K562 (cell line): ENCODE measurements at regions not wholly inside any gene's neighbourhood (a gene's known extent, or its start where the extent isn't known, plus 50 kb on each side); places are given as distances from the start of the nearest gene placed in this dataset.

ENCODE experiments used
- ATAC-seq: fragments of 200-7000 bp; cut with Tn5 transposase; 3 replicates; pipeline ENCODE4 v1.9.1; 2020; ENCODE audit warnings: moderate library complexity
- BruUV-seq: library from RNA; stranded (reverse); fragments of 400-500 nt; replicated peaks from 2 replicates; lab custom pipeline; 2021; lab: Mats Ljungman, UMichigan
- CTCF ChIA-PET: fragments of 300-600 bp; formaldehyde crosslinking; extraction: SDS; loops from one replicate; lab custom pipeline; 2021; ENCODE audit warnings: low intra/inter-chr PET ratio; lab: Yijun Ruan, JAX
- POLR2A ChIA-PET: fragments of 300-600, 350-650 bp; sonication (Branson Sonifier 250); formaldehyde crosslinking; extraction: SDS; loops from one replicate; lab custom pipeline; 2021; ENCODE audit warnings: antibody characterized with exemption, inconsistent platforms; lab: Yijun Ruan, JAX
- DNase-seq, 4 experiments: peaks; one replicate each; pipeline versions ENCODE4 v3.0.0 to v3.0.0-alpha.2; 2011 to 2018; ENCODE audit warnings: low spot score in 3 of 4, mixed read lengths in 3 of 4; ENCODE audit errors: extremely low read depth in 1 of 4
- FAIRE-seq: peaks from 2 replicates; lab custom pipeline; 2011; peaks lifted over from hg19 to GRCh38; lab: Jason Lieb, UNC
- H2AFZ ChIP-seq: 2 replicates; pipeline ENCODE4 v1.6.0; 2011; ENCODE audit warnings: low read depth, low read length, control low read depth, inconsistent platforms
- H3K27ac ChIP-seq: fragments of 200-600 bp; 3 replicates; pipeline ENCODE4 v1.8.0; 2011; ENCODE audit warnings: low read depth, mild to moderate bottlenecking, control low read depth, inconsistent platforms, low read length, moderate library complexity, mixed read lengths; ENCODE audit errors: extremely low read depth
- H3K27me3 ChIP-seq, 2 experiments: fragments of 300-600 bp in 1 of 2; 2 replicates in 1 of 2; 3 replicates in 1 of 2; pipeline versions ENCODE4 v1.6.0 to v1.8.0; 2011; ENCODE audit warnings: inconsistent platforms in 2 of 2, low read length in 2 of 2, mild to moderate bottlenecking in 1 of 2, mixed read lengths in 1 of 2, moderate library complexity in 1 of 2; ENCODE audit not compliant: control insufficient read depth in 2 of 2, insufficient read depth in 2 of 2
- H3K36me3 ChIP-seq: fragments of 300-600 bp; 3 replicates; pipeline ENCODE4 v1.8.0; 2011; ENCODE audit warnings: mild to moderate bottlenecking, low read length, inconsistent platforms; ENCODE audit not compliant: control insufficient read depth, insufficient read depth
- H3K4me1 ChIP-seq, 2 experiments: fragments of 200-600 bp in 1 of 2; replicated peaks in 1 of 2; 2 replicates in 1 of 2; 3 replicates in 1 of 2; pipeline versions ENCODE4 v1.5.1 to v1.8.0; 2011; ENCODE audit warnings: inconsistent platforms in 2 of 2, low read length in 2 of 2, mild to moderate bottlenecking in 1 of 2, mixed read lengths in 1 of 2, moderate library complexity in 1 of 2; ENCODE audit not compliant: control insufficient read depth in 2 of 2, insufficient read depth in 2 of 2
- H3K4me2 ChIP-seq: 2 replicates; pipeline ENCODE4 v1.6.1; 2011; ENCODE audit warnings: low read length, control low read depth, inconsistent platforms, mixed read lengths; ENCODE audit not compliant: insufficient read depth
- H3K4me3 ChIP-seq: fragments of 200-600 bp; sonication (generic), shearing (Covaris generic); 2 replicates; pipeline ENCODE4 v1.5.1; 2016; ENCODE audit warnings: control low read depth, inconsistent platforms
- H3K79me2 ChIP-seq: fragments of 200-600 bp; 3 replicates; pipeline ENCODE4 v1.8.0; 2011; ENCODE audit warnings: low read length, inconsistent platforms; ENCODE audit not compliant: control insufficient read depth, insufficient read depth
- H3K9ac ChIP-seq, 2 experiments: 2 replicates each; pipeline versions ENCODE4 v1.6.0 to v1.6.1; 2011; ENCODE audit warnings: low read depth in 2 of 2, low read length in 2 of 2, control low read depth in 1 of 2, inconsistent platforms in 1 of 2, mild to moderate bottlenecking in 1 of 2, mixed read lengths in 1 of 2; ENCODE audit not compliant: insufficient read depth in 1 of 2
- H3K9me1 ChIP-seq: one replicate; pipeline ENCODE4 v1.6.0; 2011; ENCODE audit warnings: inconsistent platforms, mild to moderate bottlenecking, low read length, moderate library complexity; ENCODE audit not compliant: control insufficient read depth, insufficient read depth
- H3K9me3 ChIP-seq: replicated peaks from 2 replicates; pipeline ENCODE4 v1.5.1; 2011; ENCODE audit warnings: low read depth, low read length, inconsistent platforms; ENCODE audit not compliant: control insufficient read depth, insufficient read depth
- H4K20me1 ChIP-seq: replicated peaks from 2 replicates; pipeline ENCODE4 v1.6.1; 2011; ENCODE audit warnings: low read length, inconsistent platforms, mixed read lengths; ENCODE audit not compliant: control insufficient read depth, insufficient read depth
- ADNP ChIP-seq: fragments of 200-800 bp; sonication (Bioruptor generic); IDR thresholded peaks from 2 replicates; pipeline ENCODE4 v1.6.1; 2016; ENCODE audit warnings: missing genetic modification characterization, missing compliant biosample characterization
- ATF2 ChIP-seq: sonication (generic); formaldehyde crosslinking; IDR thresholded peaks from 2 replicates; pipeline ENCODE4 v1.8.1; 2022; ENCODE audit warnings: missing genetic modification reagents
- BHLHE40 ChIP-seq: IDR thresholded peaks from 2 replicates; pipeline ENCODE4 v1.6.1; 2011; ENCODE audit warnings: low read length, improper control_type of control experiment
- CBFB ChIP-seq: sonication (generic); formaldehyde crosslinking; IDR thresholded peaks from 2 replicates; pipeline ENCODE4 v1.4.0; 2020; ENCODE audit warnings: mild to moderate bottlenecking, missing genetic modification reagents
- ETS1 ChIP-seq: conservative IDR thresholded peaks from 2 replicates; pipeline ENCODE4 v1.6.1; 2011; ENCODE audit warnings: low read depth, mild to moderate bottlenecking, low read length; ENCODE audit not compliant: control insufficient read depth
- FOXK1 ChIP-seq: sonication (generic); formaldehyde crosslinking; IDR thresholded peaks from 2 replicates; pipeline ENCODE4 v1.8.0; 2022; ENCODE audit warnings: missing genetic modification reagents, mild to moderate bottlenecking, borderline replicate concordance
- FOXP1 ChIP-seq: sonication (generic); formaldehyde crosslinking; IDR thresholded peaks from 2 replicates; pipeline ENCODE4 v1.8.0; 2022; ENCODE audit warnings: mild to moderate bottlenecking, missing genetic modification reagents
- HNRNPUL1 ChIP-seq: fragments of 200-400 bp; formaldehyde crosslinking; IDR thresholded peaks from 2 replicates; pipeline ENCODE4 v1.6.1; 2017; ENCODE audit warnings: low read length
- KLF6 ChIP-seq: fragments of 250-450 bp; sonication (Bioruptor Pico); IDR thresholded peaks from 2 replicates; pipeline ENCODE4 v1.4.0; 2020; ENCODE audit warnings: mild to moderate bottlenecking, moderate library complexity, borderline replicate concordance
- MTA3 ChIP-seq: fragments of 450-650 bp; formaldehyde crosslinking; IDR thresholded peaks from 2 replicates; pipeline ENCODE4 v1.6.1; 2017; ENCODE audit warnings: mild to moderate bottlenecking, borderline replicate concordance
- NFIX ChIP-seq: fragments of 250-450 bp; sonication (Bioruptor Pico); IDR thresholded peaks from 2 replicates; pipeline ENCODE4 v1.4.0; 2020; ENCODE audit warnings: low read depth, mild to moderate bottlenecking, moderate library complexity
- NR2F6 ChIP-seq: fragments of 450-650 bp; formaldehyde crosslinking; IDR thresholded peaks from 2 replicates; pipeline ENCODE4 v1.4.0; 2020; ENCODE audit warnings: mild to moderate bottlenecking
- POLR2AphosphoS2 ChIP-seq: IDR thresholded peaks from 2 replicates; pipeline ENCODE4 v1.6.1; 2012; ENCODE audit warnings: low read length, improper control_type of control experiment
- RUNX1 ChIP-seq: sonication (generic); IDR thresholded peaks from 2 replicates; pipeline ENCODE4 v1.6.1; 2016; ENCODE audit warnings: antibody characterized with exemption, low read depth
- SREBF1 ChIP-seq: fragments of 150-350 bp; IDR thresholded peaks from 2 replicates; pipeline ENCODE4 v1.6.1; 2014; ENCODE audit warnings: antibody characterized with exemption, low read depth, low read length, borderline replicate concordance
- SREBF2 ChIP-seq: sonication (generic); formaldehyde crosslinking; IDR thresholded peaks from 2 replicates; pipeline ENCODE4 v1.4.0; 2020; ENCODE audit warnings: mild to moderate bottlenecking, missing genetic modification reagents
- ZC3H8 ChIP-seq: fragments of 450-650 bp; IDR thresholded peaks from 2 replicates; pipeline ENCODE4 v1.6.1; 2017
- ZFX ChIP-seq: sonication (generic); formaldehyde crosslinking; IDR thresholded peaks from 2 replicates; pipeline ENCODE4 v1.8.0; 2022; ENCODE audit warnings: mild to moderate bottlenecking, missing genetic modification reagents, moderate library complexity
- ZNF24 ChIP-seq: fragments of 450-650 bp; IDR thresholded peaks from 2 replicates; pipeline ENCODE4 v1.6.1; 2016
- ZNF3 ChIP-seq: fragments of 250-450 bp; sonication (Bioruptor Pico); IDR thresholded peaks from 2 replicates; pipeline ENCODE4 v1.5.0; 2021; ENCODE audit warnings: mild to moderate bottlenecking, moderate library complexity
- ZNF395 ChIP-seq: fragments of 200-800 bp; sonication (Bioruptor generic); IDR thresholded peaks from 2 replicates; pipeline ENCODE4 v1.6.1; 2017; ENCODE audit warnings: missing genetic modification characterization, missing compliant biosample characterization
- ZNF695 ChIP-seq: fragments of 450-650 bp; formaldehyde crosslinking; IDR thresholded peaks from 2 replicates; pipeline ENCODE4 v1.4.0; 2020; ENCODE audit warnings: mild to moderate bottlenecking, moderate library complexity
- WGBS: fragments of 100-300 bp; shearing (Covaris generic); methylation state at CpG from one replicate; pipeline ENCODE4 v1.1.6; 2016; ENCODE audit warnings: low coverage, mixed read lengths; ENCODE audit not compliant: insufficient coverage; ENCODE audit errors: missing lambda C conversion rate; 5-methylcytosine and 5-hydroxymethylcytosine counted together
- in situ Hi-C: fragments of 300-500 bp; cut with MboI; formaldehyde crosslinking; loops from 4 replicates; pipeline ENCODE4 v1.15.0; 2018; ENCODE audit warnings: inconsistent platforms, mixed read lengths
- intact Hi-C: fragments of 100-400 bp; cut with micrococcal nuclease; formaldehyde crosslinking; loops from 2 replicates; pipeline ENCODE4 v1.14.2; 2022

GRCh38 chr16:86129541-86129940 lies 230.6 kb downstream of the IRF8 start (continued):
- TF ChIP-seq ADNP (tag) (no peak), ZNF395 (CRISPR knock-in tag) (no peak), RUNX1 (no peak), ETS1 (no peak), KLF6 (CRISPR knock-in tag) (no peak), POLR2AphosphoS2 (no peak), BHLHE40 (no peak)

GRCh38 chr16:86133377-86133776 lies 234.4 kb downstream of the IRF8 start:
- ChIA-PET CTCF (no interaction called here), POLR2A (interaction anchor here (0.6 kb wide), 1 partner anchor 61 kb away, joined by 3 read pairs; no protein-coding TSS in a partner anchor)
- H3K9me1 ChIP-seq = no peaks in the 10 kb centered on the region
- H3K4me1 ChIP-seq = no peaks in the 10 kb centered on the region
- H3K4me3 ChIP-seq = no peak overlapping the region
- H3K4me2 ChIP-seq = no peak overlapping the region
- no peak for ATAC-seq
- H3K36me3 ChIP-seq = no peaks in the 10 kb centered on the region
- no TSS peak for BruUV-seq
- H3K9me3 ChIP-seq = no peaks in the 10 kb centered on the region
- no peak for DNase-seq
- no peak for FAIRE-seq
- no peaks in the 10 kb centered on the region for H3K79me2 ChIP-seq
- intact Hi-C loops = no loop called here
- peaks cover 4 to 29% of the 10 kb centered on the region in 2 experiments; a peak in 2 of 5 replicates for H3K27me3 ChIP-seq
- no peak overlapping the region for H2AFZ ChIP-seq
- H4K20me1 ChIP-seq = no peaks in the 10 kb centered on the region
- H3K27ac ChIP-seq = no peak overlapping the region
- no peak overlapping the region for H3K9ac ChIP-seq
- in situ Hi-C loops = no loop called here
- 2% methylated on average over 7 of the region's 7 CpGs for WGBS
- TF ChIP-seq HNRNPUL1 (no peak), SREBF2 (CRISPR knock-in tag) (no peak), FOXK1 (no peak), ZNF695 (CRISPR knock-in tag) (no peak), NR2F6 (CRISPR knock-in tag) (no peak), ZC3H8 (no peak), SREBF1 (no peak), ZFX (CRISPR knock-in tag) (no peak), ZNF3 (no peak), ATF2 (CRISPR knock-in tag) (no peak), ZNF24 (no peak), CBFB (CRISPR knock-in tag) (no peak), NFIX (CRISPR knock-in tag) (no peak), FOXP1 (no peak), MTA3 (no peak)
